Transverse colon (tissue), 4 donors: ENCODE measurements at regions not wholly inside any gene's neighbourhood (a gene's known extent, or its start where the extent isn't known, plus 50 kb on each side); places are given as distances from the start of the nearest gene placed in this dataset.

Experiments
- DNase-seq: peaks from one replicate; pipeline ENCODE4 v3.0.0-alpha.2; 2019
- H3K27ac ChIP-seq, 4 donors: fragments of 200-600 bp; sonication (generic); 2 replicates each; pipeline ENCODE4 v1.5.1; 2016 to 2018; ENCODE audit warnings: inconsistent platforms in 4 of 4
- H3K27me3 ChIP-seq: fragments of 200-600 bp; sonication (generic); 2 replicates; pipeline ENCODE4 v1.5.1; 2017; ENCODE audit warnings: inconsistent platforms
- H3K36me3 ChIP-seq, 4 donors: fragments of 200-600 bp; sonication (generic); 2 replicates each; pipeline ENCODE4 v1.5.1; 2017 to 2019; ENCODE audit warnings: inconsistent platforms in 4 of 4
- H3K4me1 ChIP-seq, 4 donors: fragments of 200-600 bp; sonication (generic); 2 replicates each; pipeline ENCODE4 v1.5.1; 2017 to 2020; ENCODE audit warnings: inconsistent platforms in 4 of 4
- H3K4me3 ChIP-seq, 4 donors: fragments of 200-600 bp; sonication (generic); 1 replicate in 1 of 4; 2 replicates in 3 of 4; pipeline versions ENCODE4 v1.5.1 to v1.6.1; 2017 to 2019; ENCODE audit warnings: inconsistent platforms in 4 of 4
- H3K9me3 ChIP-seq, 2 donors: fragments of 200-600 bp; sonication (generic); 2 replicates each; pipeline ENCODE4 v1.5.1; 2017 to 2019; ENCODE audit warnings: inconsistent platforms in 2 of 2
- EP300 ChIP-seq: sonication (generic); formaldehyde crosslinking; IDR thresholded peaks from one replicate; pipeline ENCODE4 v1.6.1; 2017; ENCODE audit warnings: antibody characterized with exemption, low read depth
- POLR2A ChIP-seq: fragments of 450-650 bp; IDR thresholded peaks from one replicate; pipeline ENCODE4 v1.6.1; 2016; ENCODE audit warnings: antibody characterized with exemption, mild to moderate bottlenecking, moderate library complexity
- POLR2AphosphoS5 ChIP-seq, 3 donors: sonication (generic); formaldehyde crosslinking; IDR thresholded peaks; one replicate each; pipeline ENCODE4 v1.6.1; 2016; ENCODE audit warnings: antibody characterized with exemption in 3 of 3
- WGBS, 2 donors: methylation state at CpG; one replicate each; pipeline ENCODE4 v1.1.5; 2018; ENCODE audit warnings: low coverage in 1 of 2; 5-methylcytosine and 5-hydroxymethylcytosine counted together
- in situ Hi-C, 4 donors: fragments of 200-750 bp; cut with MboI; loops; one replicate each; pipeline versions ENCODE4 v1.15.0 to v1.15.1; 2017; ENCODE audit warnings: low sequenced_read_pairs in 3 of 4, low pct_ligation_motif_present in 1 of 4, low pct_unique_long_range_greater_than_20kb in 1 of 4
- intact Hi-C: fragments of 100-400 bp; cut with DNase I; formaldehyde crosslinking; loops from one replicate; pipeline ENCODE4 v1.15.1; 2023; ENCODE audit warnings: low total_unique reads
- TF ChIP-seq, protein P1 (sequence below), 5 experiments: fragments of 200-600 bp in 3 of 5; fragments of 450-650 bp in 2 of 5; sonication (generic) in 3 of 5; IDR thresholded peaks; 1 replicate in 2 of 5; 2 replicates in 3 of 5; pipeline ENCODE4 v1.5.1; 2016 to 2017; ENCODE audit warnings: antibody characterized with exemption in 5 of 5, inconsistent platforms in 3 of 5, mild to moderate bottlenecking in 2 of 5, moderate library complexity in 1 of 5

DNA sequence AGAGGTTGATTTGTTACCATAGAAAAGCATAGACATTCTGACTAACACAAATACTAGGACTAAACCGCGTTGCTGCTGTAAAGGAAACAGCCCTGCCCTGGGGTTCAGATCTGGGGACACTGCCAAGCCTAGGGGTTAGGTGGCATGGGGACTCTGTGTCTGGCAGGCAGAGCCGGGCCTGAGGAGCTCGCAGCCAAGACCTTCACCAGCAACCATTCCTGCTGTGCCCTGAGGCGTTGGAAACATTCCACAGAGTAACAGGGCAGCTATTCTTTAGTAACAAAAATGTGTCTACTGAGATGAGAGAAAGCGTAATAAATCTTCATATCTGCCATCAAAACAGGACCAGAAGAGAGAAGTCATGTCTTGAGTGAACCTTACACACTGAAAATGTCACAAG, 280.5 kb downstream of the POM121L12 start:
- intact Hi-C loops, result no loop called here
- DNase-seq, result no peak

DNA sequence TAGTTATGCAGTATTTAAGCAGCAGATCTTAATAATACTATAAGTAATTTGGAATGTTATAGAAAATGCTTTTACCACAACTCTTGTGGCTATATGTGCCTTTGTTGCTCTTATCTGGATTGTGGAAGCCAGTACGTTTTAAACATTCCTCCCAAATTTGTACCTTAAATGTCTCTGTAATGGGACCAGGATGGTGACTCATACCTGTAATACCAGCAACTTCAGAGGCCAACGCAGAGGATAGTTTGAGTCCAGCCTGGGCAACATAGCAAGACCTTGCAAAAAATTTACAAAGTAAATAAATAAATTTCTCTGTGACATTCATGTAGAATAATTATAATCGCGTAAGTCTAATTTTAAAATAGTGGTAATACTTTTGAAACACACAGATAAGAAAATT, 283.1 kb downstream of the POM121L12 start:
- 81 to 87% methylated on average over 4 of the region's 4 CpGs for WGBS, 2 donors

More for the DNA sequence above, 280.5 kb downstream of the POM121L12 start:
- H3K4me3 ChIP-seq, result no peak overlapping the region
- in situ Hi-C loops, result no loop called here
- no peaks in the 10 kb centered on the region for H3K27me3 ChIP-seq
- H3K4me1 ChIP-seq, result no peaks in the 10 kb centered on the region
- H3K9me3 ChIP-seq, result no peaks in the 10 kb centered on the region
- H3K27ac ChIP-seq, result no peak overlapping the region
- TF ChIP-seq POLR2A (no peak), EP300 (no peak)
- no peaks in the 10 kb centered on the region for H3K36me3 ChIP-seq
- 62 to 64% methylated on average over 6 of the region's 6 CpGs for WGBS, 2 donors

DNA sequence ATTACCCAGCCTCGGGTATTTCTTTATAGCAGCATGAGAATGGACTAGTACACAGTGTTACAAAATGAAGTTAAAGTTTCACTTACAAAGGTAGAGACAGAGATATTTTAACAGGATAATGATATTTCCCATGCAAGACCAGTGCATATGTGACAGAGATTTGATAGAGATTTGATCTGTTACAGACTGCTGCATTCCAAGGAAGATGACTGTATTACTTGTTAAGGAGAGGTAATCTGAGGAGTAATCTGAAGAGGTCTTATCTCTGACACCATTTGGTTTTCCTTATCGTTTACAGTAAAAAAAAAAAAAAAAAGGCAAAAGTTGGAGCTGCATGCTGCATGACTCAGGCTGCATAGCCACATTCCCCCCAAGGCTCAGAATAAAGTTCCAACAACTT, 289.6 kb downstream of the POM121L12 start:
- Histone ChIP-seq H3K36me3 (no peaks in the 10 kb centered on the region), H3K27me3 (no peaks in the 10 kb centered on the region), H3K9me3 (peaks cover 0 to 4% of the 10 kb centered on the region in 2 donors), H3K4me1 (no peaks in the 10 kb centered on the region), H3K27ac (no peak overlapping the region), H3K4me3 (no peak overlapping the region)
- intact Hi-C loops (no loop called here), in situ Hi-C loops (no loop called here)
- TF ChIP-seq POLR2AphosphoS5 (IDR thresholded peaks at IDR 0.05) (no peak), POLR2A (no peak), EP300 (no peak)
- TF ChIP-seq, protein P1, sequence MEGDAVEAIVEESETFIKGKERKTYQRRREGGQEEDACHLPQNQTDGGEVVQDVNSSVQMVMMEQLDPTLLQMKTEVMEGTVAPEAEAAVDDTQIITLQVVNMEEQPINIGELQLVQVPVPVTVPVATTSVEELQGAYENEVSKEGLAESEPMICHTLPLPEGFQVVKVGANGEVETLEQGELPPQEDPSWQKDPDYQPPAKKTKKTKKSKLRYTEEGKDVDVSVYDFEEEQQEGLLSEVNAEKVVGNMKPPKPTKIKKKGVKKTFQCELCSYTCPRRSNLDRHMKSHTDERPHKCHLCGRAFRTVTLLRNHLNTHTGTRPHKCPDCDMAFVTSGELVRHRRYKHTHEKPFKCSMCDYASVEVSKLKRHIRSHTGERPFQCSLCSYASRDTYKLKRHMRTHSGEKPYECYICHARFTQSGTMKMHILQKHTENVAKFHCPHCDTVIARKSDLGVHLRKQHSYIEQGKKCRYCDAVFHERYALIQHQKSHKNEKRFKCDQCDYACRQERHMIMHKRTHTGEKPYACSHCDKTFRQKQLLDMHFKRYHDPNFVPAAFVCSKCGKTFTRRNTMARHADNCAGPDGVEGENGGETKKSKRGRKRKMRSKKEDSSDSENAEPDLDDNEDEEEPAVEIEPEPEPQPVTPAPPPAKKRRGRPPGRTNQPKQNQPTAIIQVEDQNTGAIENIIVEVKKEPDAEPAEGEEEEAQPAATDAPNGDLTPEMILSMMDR (IDR thresholded peaks at IDR 0.05), result no peak
- 46 to 48% methylated on average over 2 of the region's 2 CpGs for WGBS, 2 donors
- no peak for DNase-seq

More for the DNA sequence above, 283.1 kb downstream of the POM121L12 start:
- no peaks in the 10 kb centered on the region for H3K9me3 ChIP-seq
- no peaks in the 10 kb centered on the region for H3K36me3 ChIP-seq
- no peak overlapping the region for H3K27ac ChIP-seq
- DNase-seq, result no peak
- no peak overlapping the region for H3K4me3 ChIP-seq
- H3K4me1 ChIP-seq, result no peaks in the 10 kb centered on the region
- TF ChIP-seq, protein P1 (IDR thresholded peaks at IDR 0.05), result no peak
- TF ChIP-seq EP300 (no peak), POLR2A (no peak)
- no peaks in the 10 kb centered on the region for H3K27me3 ChIP-seq
- in situ Hi-C loops (no loop called here), intact Hi-C loops (no loop called here)

DNA sequence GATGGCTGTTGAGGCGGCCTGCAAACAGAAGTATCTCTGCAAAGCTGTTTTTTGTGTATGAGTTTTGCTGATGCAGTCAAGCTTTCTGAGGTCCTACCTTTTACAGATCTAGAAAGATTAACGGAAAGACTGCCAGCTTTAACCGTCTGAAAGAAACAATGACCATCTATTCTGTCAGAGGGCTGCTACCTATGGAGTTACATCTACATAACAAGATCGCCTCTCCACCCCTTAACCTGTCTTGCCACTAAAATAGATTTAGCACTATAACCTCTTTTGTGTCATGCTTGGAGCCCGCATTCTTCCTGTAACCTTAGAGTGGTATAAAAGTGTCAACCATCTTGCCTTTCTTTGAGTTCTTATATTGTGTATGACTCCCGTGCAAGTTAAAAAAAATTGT, 291.2 kb downstream of the POM121L12 start:
- Histone ChIP-seq H3K4me1 (no peaks in the 10 kb centered on the region), H3K27ac (no peak overlapping the region), H3K9me3 (peaks cover 0 to 4% of the 10 kb centered on the region in 2 donors), H3K4me3 (no peak overlapping the region), H3K36me3 (no peaks in the 10 kb centered on the region), H3K27me3 (no peaks in the 10 kb centered on the region)
- DNase-seq, result no peak
- 58 to 73% methylated on average over 6 of the region's 6 CpGs for WGBS, 2 donors
- TF ChIP-seq POLR2AphosphoS5 (IDR thresholded peaks at IDR 0.05), result no peak
- no peak for TF ChIP-seq EP300
- no peak for TF ChIP-seq POLR2A
- TF ChIP-seq, protein P1 (IDR thresholded peaks at IDR 0.05), result no peak
- in situ Hi-C loops, result no loop called here
- intact Hi-C loops, result no loop called here

DNA sequence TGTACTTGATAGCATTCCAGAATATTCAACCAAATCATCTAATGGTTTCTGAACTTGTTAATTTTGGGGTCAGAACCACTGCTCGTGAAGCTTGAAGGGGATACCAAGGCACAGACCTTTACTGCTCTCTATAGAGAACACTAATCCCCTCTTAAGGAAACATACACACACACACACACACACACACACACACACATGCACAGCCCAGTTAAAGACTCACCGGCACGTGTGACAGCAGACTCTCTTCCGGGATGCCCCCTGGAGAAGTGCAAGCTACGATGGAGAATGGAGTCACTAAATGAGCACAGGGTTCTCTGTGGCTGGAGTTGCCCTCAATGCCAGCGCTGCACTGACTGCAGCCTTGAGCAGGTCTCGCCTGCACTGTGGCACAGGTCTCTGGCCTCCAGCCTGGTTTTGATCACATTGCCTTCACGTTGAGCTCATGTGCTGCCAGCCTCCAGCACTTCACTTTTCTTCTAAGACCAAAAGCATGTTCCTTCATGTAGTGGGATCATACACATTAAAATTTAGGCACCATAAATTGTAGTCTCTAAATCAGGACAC, 300.8 kb downstream of the POM121L12 start:
- H3K4me3 ChIP-seq, result no peak overlapping the region
- in situ Hi-C loops (no loop called here), intact Hi-C loops (no loop called here)
- H3K36me3 ChIP-seq, result no peaks in the 10 kb centered on the region
- TF ChIP-seq, protein P1 (IDR thresholded peaks at IDR 0.05), result no peak
- H3K4me1 ChIP-seq, result no peaks in the 10 kb centered on the region
- H3K27me3 ChIP-seq, result no peaks in the 10 kb centered on the region
- peaks cover 0 to 4% of the 10 kb centered on the region in 2 donors for H3K9me3 ChIP-seq
- no peak for DNase-seq
- 60 to 88% methylated on average over 2 to 8 of the region's 8 CpGs for WGBS, 2 donors
- H3K27ac ChIP-seq, result no peak overlapping the region
